GM23338 (cell line): ENCODE measurements at regions not wholly inside any gene's neighbourhood (a gene's known extent, or its start where the extent isn't known, plus 50 kb on each side); places are given as distances from the start of the nearest gene placed in this dataset.

ENCODE experiments used
- ATAC-seq: fragments of 200-7000 bp; cut with Tn5 transposase; 3 replicates; pipeline ENCODE4 v1.9.1; 2020
- DNase-seq: peaks from one replicate; pipeline ENCODE4 v3.0.0-alpha.2; 2015; ENCODE audit warnings: low spot score
- H2AFZ ChIP-seq: fragments of 200-600 bp; sonication (generic); 2 replicates; pipeline ENCODE4 v1.8.0; 2016; ENCODE audit warnings: antibody characterized with exemption, mild to moderate bottlenecking, moderate library complexity
- H3F3A ChIP-seq: fragments of 200-600 bp; sonication (generic); replicated peaks from 2 replicates; pipeline ENCODE4 v1.8.0; 2017; ENCODE audit warnings: antibody characterized with exemption, mixed run types, low read depth
- H3K27ac ChIP-seq: fragments of 200-600 bp; sonication (generic); 2 replicates; pipeline ENCODE4 v1.6.1; 2016; ENCODE audit warnings: low read depth
- H3K27me3 ChIP-seq: fragments of 200-600 bp; sonication (generic); 2 replicates; pipeline ENCODE4 v1.8.0; 2016; ENCODE audit warnings: mild to moderate bottlenecking, mixed run types, moderate library complexity; ENCODE audit not compliant: insufficient read depth
- H3K36me3 ChIP-seq: fragments of 200-600 bp; sonication (generic); 2 replicates; pipeline ENCODE4 v1.8.0; 2016; ENCODE audit warnings: mild to moderate bottlenecking; ENCODE audit not compliant: insufficient read depth
- H3K4me1 ChIP-seq: fragments of 200-600 bp; sonication (generic); 2 replicates; pipeline ENCODE4 v1.8.0; 2016; ENCODE audit warnings: mild to moderate bottlenecking, moderate library complexity; ENCODE audit not compliant: insufficient read depth
- H3K4me2 ChIP-seq: fragments of 200-600 bp; sonication (generic); 2 replicates; pipeline ENCODE4 v1.7.1; 2017; ENCODE audit warnings: mixed run types
- H3K4me3 ChIP-seq: fragments of 200-600 bp; sonication (generic); 2 replicates; pipeline ENCODE4 v1.6.1; 2016; ENCODE audit warnings: mixed run types
- H3K79me2 ChIP-seq: fragments of 200-600 bp; sonication (generic); replicated peaks from 2 replicates; pipeline ENCODE4 v1.8.0; 2017; ENCODE audit warnings: mild to moderate bottlenecking; ENCODE audit not compliant: insufficient read depth
- H3K9me2 ChIP-seq: fragments of 200-600 bp; sonication (generic); 2 replicates; pipeline ENCODE4 v1.8.0; 2017; ENCODE audit not compliant: insufficient read depth
- H4K20me1 ChIP-seq: fragments of 200-600 bp; sonication (generic); replicated peaks from 2 replicates; pipeline ENCODE4 v1.8.0; 2017; ENCODE audit warnings: mild to moderate bottlenecking; ENCODE audit not compliant: insufficient read depth
- H3K27ac Mint-ChIP-seq: 2 replicates; pipeline ENCODE4 v1.8.0; 2020; ENCODE audit warnings: inconsistent platforms, mild to moderate bottlenecking, moderate library complexity, mixed read lengths
- H3K27me3 Mint-ChIP-seq: 3 replicates; pipeline ENCODE4 v1.8.0; 2022; ENCODE audit warnings: low read depth, mild to moderate bottlenecking, moderate library complexity, mixed read lengths, inconsistent platforms; ENCODE audit not compliant: insufficient read depth, poor library complexity
- H3K36me3 Mint-ChIP-seq: 3 replicates; pipeline ENCODE4 v1.8.0; 2021; ENCODE audit warnings: low read depth, mild to moderate bottlenecking, inconsistent platforms, moderate library complexity, mixed read lengths
- H3K4me1 Mint-ChIP-seq: 3 replicates; pipeline ENCODE4 v1.8.0; 2020; ENCODE audit warnings: mild to moderate bottlenecking, inconsistent platforms, mixed read lengths
- H3K4me3 Mint-ChIP-seq: 3 replicates; pipeline ENCODE4 v1.8.0; 2021; ENCODE audit warnings: moderate library complexity, mild to moderate bottlenecking, inconsistent platforms, mixed read lengths
- H3K9me3 Mint-ChIP-seq: 3 replicates; pipeline ENCODE4 v1.8.0; 2020; ENCODE audit warnings: moderate library complexity, mild to moderate bottlenecking, inconsistent platforms, mixed read lengths
- CREB1 ChIP-seq: fragments of 250-450 bp; sonication (Bioruptor Pico); IDR thresholded peaks from 2 replicates; pipeline ENCODE4 v1.5.0; 2020; ENCODE audit warnings: low read depth, mild to moderate bottlenecking, moderate library complexity
- EZH2 ChIP-seq: fragments of 200-600 bp; sonication (generic); IDR thresholded peaks from one replicate; pipeline ENCODE4 v1.8.0; 2017; ENCODE audit warnings: antibody characterized with exemption, mild to moderate bottlenecking, low read depth; ENCODE audit not compliant: unreplicated experiment
- EZH2phosphoT487 ChIP-seq: fragments of 200-600 bp; sonication (generic); IDR thresholded peaks from one replicate; pipeline ENCODE4 v1.8.1; 2018; ENCODE audit warnings: antibody characterized with exemption; ENCODE audit not compliant: unreplicated experiment
- NANOG ChIP-seq: IDR thresholded peaks from 2 replicates; pipeline ENCODE4 v1.6.1; 2016; ENCODE audit warnings: antibody characterized with exemption, borderline replicate concordance
- REST ChIP-seq: IDR thresholded peaks from one replicate; pipeline ENCODE4 v1.6.1; 2018; ENCODE audit warnings: antibody characterized with exemption; ENCODE audit not compliant: unreplicated experiment
- STAT1 ChIP-seq: IDR thresholded peaks from one replicate; pipeline ENCODE4 v1.6.1; 2016; ENCODE audit warnings: antibody characterized with exemption; ENCODE audit not compliant: unreplicated experiment
- ZNF114 ChIP-seq: fragments of 250-450 bp; sonication (Bioruptor Pico); IDR thresholded peaks from 2 replicates; pipeline ENCODE4 v1.5.0; 2020; ENCODE audit warnings: mild to moderate bottlenecking, moderate library complexity
- TF ChIP-seq, protein P1 (sequence below): fragments of 250-450 bp; sonication (Bioruptor Pico); IDR thresholded peaks from 2 replicates; pipeline ENCODE4 v1.5.0; 2020; ENCODE audit warnings: mild to moderate bottlenecking, moderate library complexity

GRCh38 chr2:77629539-77629938 is 107.4 kb upstream of the LRRTM4 start:
- Histone ChIP-seq H3K9me2 (no peaks in the 10 kb centered on the region; the same call in 1 of the 2 replicates), H3K79me2 (no peaks in the 10 kb centered on the region), H4K20me1 (no peaks in the 10 kb centered on the region), H3K27me3 (no peaks in the 10 kb centered on the region), H3F3A (no peaks in the 10 kb centered on the region), H2AFZ (no peak overlapping the region; the same call in 1 of the 2 replicates), H3K27ac (no peak overlapping the region), H3K4me3 (no peak overlapping the region), H3K4me2 (0 out of 2 replicates have a peak overlapping the region, but pooled peaks have one; percentile 9), H3K36me3 (no peaks in the 10 kb centered on the region), H3K4me1 (peaks cover 7% of the 10 kb centered on the region; the same call in 1 of the 2 replicates)
- peaks cover 2% of the 10 kb centered on the region; the same call in 1 of the 3 replicates for H3K9me3 Mint-ChIP-seq
- H3K4me3 Mint-ChIP-seq, result no peak overlapping the region
- no peak for TF ChIP-seq REST
- TF ChIP-seq NANOG, result no peak
- TF ChIP-seq EZH2phosphoT487, result no peak
- TF ChIP-seq, protein P1, sequence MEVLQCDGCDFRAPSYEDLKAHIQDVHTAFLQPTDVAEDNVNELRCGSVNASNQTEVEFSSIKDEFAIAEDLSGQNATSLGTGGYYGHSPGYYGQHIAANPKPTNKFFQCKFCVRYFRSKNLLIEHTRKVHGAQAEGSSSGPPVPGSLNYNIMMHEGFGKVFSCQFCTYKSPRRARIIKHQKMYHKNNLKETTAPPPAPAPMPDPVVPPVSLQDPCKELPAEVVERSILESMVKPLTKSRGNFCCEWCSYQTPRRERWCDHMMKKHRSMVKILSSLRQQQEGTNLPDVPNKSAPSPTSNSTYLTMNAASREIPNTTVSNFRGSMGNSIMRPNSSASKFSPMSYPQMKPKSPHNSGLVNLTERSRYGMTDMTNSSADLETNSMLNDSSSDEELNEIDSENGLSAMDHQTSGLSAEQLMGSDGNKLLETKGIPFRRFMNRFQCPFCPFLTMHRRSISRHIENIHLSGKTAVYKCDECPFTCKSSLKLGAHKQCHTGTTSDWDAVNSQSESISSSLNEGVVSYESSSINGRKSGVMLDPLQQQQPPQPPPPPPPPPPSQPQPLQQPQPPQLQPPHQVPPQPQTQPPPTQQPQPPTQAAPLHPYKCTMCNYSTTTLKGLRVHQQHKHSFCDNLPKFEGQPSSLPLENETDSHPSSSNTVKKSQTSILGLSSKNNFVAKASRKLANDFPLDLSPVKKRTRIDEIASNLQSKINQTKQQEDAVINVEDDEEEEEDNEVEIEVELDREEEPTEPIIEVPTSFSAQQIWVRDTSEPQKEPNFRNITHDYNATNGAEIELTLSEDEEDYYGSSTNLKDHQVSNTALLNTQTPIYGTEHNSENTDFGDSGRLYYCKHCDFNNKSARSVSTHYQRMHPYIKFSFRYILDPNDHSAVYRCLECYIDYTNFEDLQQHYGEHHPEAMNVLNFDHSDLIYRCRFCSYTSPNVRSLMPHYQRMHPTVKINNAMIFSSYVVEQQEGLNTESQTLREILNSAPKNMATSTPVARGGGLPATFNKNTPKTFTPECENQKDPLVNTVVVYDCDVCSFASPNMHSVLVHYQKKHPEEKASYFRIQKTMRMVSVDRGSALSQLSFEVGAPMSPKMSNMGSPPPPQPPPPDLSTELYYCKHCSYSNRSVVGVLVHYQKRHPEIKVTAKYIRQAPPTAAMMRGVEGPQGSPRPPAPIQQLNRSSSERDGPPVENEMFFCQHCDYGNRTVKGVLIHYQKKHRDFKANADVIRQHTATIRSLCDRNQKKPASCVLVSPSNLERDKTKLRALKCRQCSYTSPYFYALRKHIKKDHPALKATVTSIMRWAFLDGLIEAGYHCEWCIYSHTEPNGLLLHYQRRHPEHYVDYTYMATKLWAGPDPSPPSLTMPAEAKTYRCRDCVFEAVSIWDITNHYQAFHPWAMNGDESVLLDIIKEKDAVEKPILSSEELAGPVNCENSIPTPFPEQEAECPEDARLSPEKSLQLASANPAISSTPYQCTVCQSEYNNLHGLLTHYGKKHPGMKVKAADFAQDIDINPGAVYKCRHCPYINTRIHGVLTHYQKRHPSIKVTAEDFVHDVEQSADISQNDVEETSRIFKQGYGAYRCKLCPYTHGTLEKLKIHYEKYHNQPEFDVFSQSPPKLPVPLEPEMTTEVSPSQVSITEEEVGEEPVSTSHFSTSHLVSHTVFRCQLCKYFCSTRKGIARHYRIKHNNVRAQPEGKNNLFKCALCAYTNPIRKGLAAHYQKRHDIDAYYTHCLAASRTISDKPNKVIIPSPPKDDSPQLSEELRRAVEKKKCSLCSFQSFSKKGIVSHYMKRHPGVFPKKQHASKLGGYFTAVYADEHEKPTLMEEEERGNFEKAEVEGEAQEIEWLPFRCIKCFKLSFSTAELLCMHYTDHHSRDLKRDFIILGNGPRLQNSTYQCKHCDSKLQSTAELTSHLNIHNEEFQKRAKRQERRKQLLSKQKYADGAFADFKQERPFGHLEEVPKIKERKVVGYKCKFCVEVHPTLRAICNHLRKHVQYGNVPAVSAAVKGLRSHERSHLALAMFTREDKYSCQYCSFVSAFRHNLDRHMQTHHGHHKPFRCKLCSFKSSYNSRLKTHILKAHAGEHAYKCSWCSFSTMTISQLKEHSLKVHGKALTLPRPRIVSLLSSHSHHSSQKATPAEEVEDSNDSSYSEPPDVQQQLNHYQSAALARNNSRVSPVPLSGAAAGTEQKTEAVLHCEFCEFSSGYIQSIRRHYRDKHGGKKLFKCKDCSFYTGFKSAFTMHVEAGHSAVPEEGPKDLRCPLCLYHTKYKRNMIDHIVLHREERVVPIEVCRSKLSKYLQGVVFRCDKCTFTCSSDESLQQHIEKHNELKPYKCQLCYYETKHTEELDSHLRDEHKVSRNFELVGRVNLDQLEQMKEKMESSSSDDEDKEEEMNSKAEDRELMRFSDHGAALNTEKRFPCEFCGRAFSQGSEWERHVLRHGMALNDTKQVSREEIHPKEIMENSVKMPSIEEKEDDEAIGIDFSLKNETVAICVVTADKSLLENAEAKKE (CRISPR knock-in tag), result no peak
- no peak for TF ChIP-seq ZNF114 (CRISPR knock-in tag)
- no peak for TF ChIP-seq STAT1
- no peak for TF ChIP-seq CREB1 (CRISPR knock-in tag)
- no peak for TF ChIP-seq EZH2
- DNase-seq (peak; percentile 14), ATAC-seq (peak; percentile 42; the same call in 2 of the 3 replicates)
- H3K27me3 Mint-ChIP-seq, result no peaks in the 10 kb centered on the region
- H3K4me1 Mint-ChIP-seq, result peaks cover 6% of the 10 kb centered on the region; the same call in 2 of the 3 replicates
- no peak overlapping the region for H3K27ac Mint-ChIP-seq
- peaks cover 2% of the 10 kb centered on the region; the same call in 1 of the 3 replicates for H3K36me3 Mint-ChIP-seq
